ENCODE measurements at regions not wholly inside any gene's neighbourhood (a gene's known extent, or its start where the extent isn't known, plus 50 kb on each side); places are given as distances from the start of the nearest gene placed in this dataset.

GRCh38 chr15:77732514-77733335 lies 100.0 kb upstream of the LINGO1 start:
- DNase-seq (ENCODE audit: low spot score): no peak

- DNase-seq (ENCODE audit: low spot score): no peak
These were observed 99.2 kb upstream of the LINGO1 start for GRCh38 chr15:77731945-77732344.

GRCh38 chr15:77731067-77731466 lies 98.4 kb upstream of the LINGO1 start:
- no peak for DNase-seq (ENCODE audit: low spot score)

- DNase-seq (ENCODE audit: low spot score): no peak
These were observed 95.1 kb upstream of the LINGO1 start for GRCh38 chr15:77727635-77728304.

- no peak for DNase-seq (ENCODE audit: low spot score)
These were observed 92.0 kb upstream of the LINGO1 start for GRCh38 chr15:77724715-77725114.

- no peak for DNase-seq (ENCODE audit: low spot score)
These were observed 91.0 kb upstream of the LINGO1 start for GRCh38 chr15:77723756-77724155.

- DNase-seq (ENCODE audit: low spot score): no peak
These were observed 90.2 kb upstream of the LINGO1 start for GRCh38 chr15:77722759-77723460.

- DNase-seq (ENCODE audit: low spot score): no peak
These were observed 89.3 kb upstream of the LINGO1 start for GRCh38 chr15:77721963-77722362.

GRCh38 chr15:77720655-77721054 lies 87.9 kb upstream of the LINGO1 start:
- no peak for DNase-seq (ENCODE audit: low spot score)

- DNase-seq (ENCODE audit: low spot score): no peak
These were observed 87.5 kb upstream of the LINGO1 start for GRCh38 chr15:77720173-77720572.

- DNase-seq (ENCODE audit: low spot score): no peak
These were observed 86.7 kb upstream of the LINGO1 start for GRCh38 chr15:77719450-77719849.

- no peak for DNase-seq (ENCODE audit: low spot score)
These were observed 84.8 kb upstream of the LINGO1 start for GRCh38 chr15:77717333-77717990.

- no peak for DNase-seq (ENCODE audit: low spot score)
These were observed 84.1 kb upstream of the LINGO1 start for GRCh38 chr15:77716632-77717332.

- DNase-seq (ENCODE audit: low spot score): no peak
These were observed 83.1 kb upstream of the LINGO1 start for GRCh38 chr15:77715860-77716259.

- DNase-seq (ENCODE audit: low spot score): no peak
These were observed 82.3 kb upstream of the LINGO1 start for GRCh38 chr15:77715051-77715450.

GRCh38 chr15:77714555-77714954 lies 81.8 kb upstream of the LINGO1 start:
- no peak for DNase-seq (ENCODE audit: low spot score)

- DNase-seq (ENCODE audit: low spot score): no peak
These were observed 81.3 kb upstream of the LINGO1 start for GRCh38 chr15:77714023-77714422.

GRCh38 chr15:77713281-77713680 lies 80.6 kb upstream of the LINGO1 start:
- DNase-seq (ENCODE audit: low spot score): no peak

- DNase-seq (ENCODE audit: low spot score): no peak
These were observed 79.7 kb upstream of the LINGO1 start for GRCh38 chr15:77712438-77712837.

- DNase-seq (ENCODE audit: low spot score): no peak
These were observed 77.9 kb upstream of the LINGO1 start for GRCh38 chr15:77710637-77711036.

GRCh38 chr15:77710206-77710605 lies 77.5 kb upstream of the LINGO1 start:
- DNase-seq (ENCODE audit: low spot score): no peak

All from COLO829 (cell line).